ENCODE measurements at regions not wholly inside any gene's neighbourhood (a gene's known extent, or its start where the extent isn't known, plus 50 kb on each side); places are given as distances from the start of the nearest gene placed in this dataset.

DNA sequence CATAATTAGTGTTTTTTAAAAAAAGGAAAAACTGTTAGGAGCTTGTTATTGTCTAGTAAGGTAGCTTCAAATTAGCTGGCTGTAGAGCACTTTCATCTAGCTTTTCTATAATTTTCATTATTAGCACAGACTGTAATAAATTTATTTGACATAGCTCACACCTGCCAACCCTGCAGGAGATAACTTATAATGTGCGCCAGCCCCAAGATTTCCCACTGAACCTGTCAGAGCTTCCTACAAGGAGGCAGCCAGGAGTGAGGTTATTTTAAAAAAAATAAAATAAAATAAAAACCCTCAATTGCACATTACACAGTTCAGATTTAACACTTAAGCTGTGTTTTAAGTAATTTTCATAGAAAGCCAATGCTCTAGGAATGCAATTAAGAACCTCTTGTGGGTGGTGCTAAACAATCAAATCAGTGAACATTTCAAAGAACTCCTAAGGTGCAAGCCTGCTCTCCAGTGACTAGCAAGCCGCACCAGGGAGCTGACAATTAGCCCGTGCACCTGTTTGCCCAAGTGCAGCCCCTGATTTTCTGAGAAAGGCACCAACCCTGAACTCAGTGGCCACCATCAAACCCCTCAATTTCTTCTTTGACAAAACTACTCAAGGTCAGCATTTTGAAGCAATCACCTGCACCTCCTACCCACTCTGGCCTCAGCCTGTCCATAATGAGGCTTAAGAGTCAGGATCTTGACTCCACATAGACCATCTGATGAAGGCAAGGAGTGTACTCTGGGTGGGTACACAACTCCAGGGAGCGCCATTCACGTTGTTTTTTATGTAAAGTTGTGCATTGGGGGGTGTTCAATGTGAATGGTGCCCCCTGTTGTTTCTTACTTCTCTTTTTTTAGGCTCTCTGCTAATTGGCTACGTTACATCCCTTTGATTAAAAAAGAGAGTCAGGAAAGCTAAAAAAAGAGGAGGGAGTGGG is 385.3 kb upstream of the WWC1 start:
- Histone ChIP-seq H3K4me3 (ENCODE audit: low read length) (no peak overlapping the region), H3K27ac (ENCODE audit: low read length) (no peak overlapping the region), H3K4me1 (ENCODE audit: control insufficient read depth, insufficient read depth, low read length) (no peaks in the 10 kb centered on the region), H3K9me3 (ENCODE audit: control insufficient read depth, insufficient read depth, low read length) (no peaks in the 10 kb centered on the region), H3K36me3 (ENCODE audit: control insufficient read depth, insufficient read depth, low read length) (no peaks in the 10 kb centered on the region), H3K27me3 (ENCODE audit: control insufficient read depth, insufficient read depth, low read length) (no peaks in the 10 kb centered on the region)
- Mint-ChIP-seq H3K27me3 (ENCODE audit: low read depth in 2 of 2) (no peaks in the 10 kb centered on the region), H3K9me3 (peaks cover 0 to 2% of the 10 kb centered on the region in 2 donors), H3K27ac (no peak overlapping the region), H3K4me3 (no peak overlapping the region), H3K36me3 (no peaks in the 10 kb centered on the region), H3K4me1 (no peaks in the 10 kb centered on the region)
- intact Hi-C loops (cut with micrococcal nuclease): no loop called here
- WGBS (ENCODE audit: insufficient coverage): 83% methylated on average over 5 of the region's 6 CpGs
- DNase-seq: no peak
- ATAC-seq: no peak
- TF ChIP-seq, protein P1, sequence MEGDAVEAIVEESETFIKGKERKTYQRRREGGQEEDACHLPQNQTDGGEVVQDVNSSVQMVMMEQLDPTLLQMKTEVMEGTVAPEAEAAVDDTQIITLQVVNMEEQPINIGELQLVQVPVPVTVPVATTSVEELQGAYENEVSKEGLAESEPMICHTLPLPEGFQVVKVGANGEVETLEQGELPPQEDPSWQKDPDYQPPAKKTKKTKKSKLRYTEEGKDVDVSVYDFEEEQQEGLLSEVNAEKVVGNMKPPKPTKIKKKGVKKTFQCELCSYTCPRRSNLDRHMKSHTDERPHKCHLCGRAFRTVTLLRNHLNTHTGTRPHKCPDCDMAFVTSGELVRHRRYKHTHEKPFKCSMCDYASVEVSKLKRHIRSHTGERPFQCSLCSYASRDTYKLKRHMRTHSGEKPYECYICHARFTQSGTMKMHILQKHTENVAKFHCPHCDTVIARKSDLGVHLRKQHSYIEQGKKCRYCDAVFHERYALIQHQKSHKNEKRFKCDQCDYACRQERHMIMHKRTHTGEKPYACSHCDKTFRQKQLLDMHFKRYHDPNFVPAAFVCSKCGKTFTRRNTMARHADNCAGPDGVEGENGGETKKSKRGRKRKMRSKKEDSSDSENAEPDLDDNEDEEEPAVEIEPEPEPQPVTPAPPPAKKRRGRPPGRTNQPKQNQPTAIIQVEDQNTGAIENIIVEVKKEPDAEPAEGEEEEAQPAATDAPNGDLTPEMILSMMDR (IDR thresholded peaks at IDR 0.05): no peak

DNA sequence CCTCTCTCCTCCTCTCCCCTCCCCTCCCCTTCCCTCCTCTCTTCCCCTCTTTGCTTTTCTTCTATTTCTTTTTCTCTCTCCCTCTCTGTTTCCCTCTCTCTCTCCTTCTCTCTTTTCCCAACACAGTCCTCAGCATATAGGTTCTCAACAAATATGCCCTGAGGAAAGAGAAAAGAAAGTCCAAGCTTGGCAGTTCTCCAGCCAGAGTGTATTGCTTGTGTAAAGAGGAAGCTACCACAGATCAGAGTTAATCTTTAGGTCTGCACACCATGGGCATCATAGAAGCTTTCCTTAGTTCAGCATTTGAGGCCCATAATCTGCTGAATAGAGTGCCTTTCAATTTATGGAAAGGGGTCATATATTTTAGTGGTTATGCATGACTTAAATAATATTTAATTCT is 382.8 kb upstream of the WWC1 start:
- H3K9me3 ChIP-seq (ENCODE audit: control insufficient read depth, insufficient read depth, low read length): no peaks in the 10 kb centered on the region
- no peak overlapping the region for H3K27ac ChIP-seq (ENCODE audit: low read length)
- Mint-ChIP-seq H3K27ac (no peak overlapping the region), H3K4me3 (no peak overlapping the region), H3K4me1 (no peaks in the 10 kb centered on the region), H3K9me3 (peaks cover 0 to 2% of the 10 kb centered on the region in 2 donors), H3K36me3 (no peaks in the 10 kb centered on the region), H3K27me3 (ENCODE audit: low read depth in 2 of 2) (no peaks in the 10 kb centered on the region)
- no peak overlapping the region for H3K4me3 ChIP-seq (ENCODE audit: low read length)
- H3K4me1 ChIP-seq (ENCODE audit: control insufficient read depth, insufficient read depth, low read length): no peaks in the 10 kb centered on the region
- no peaks in the 10 kb centered on the region for H3K27me3 ChIP-seq (ENCODE audit: control insufficient read depth, insufficient read depth, low read length)
- intact Hi-C loops (cut with micrococcal nuclease): no loop called here
- TF ChIP-seq, protein P1 (IDR thresholded peaks at IDR 0.05): no peak
- no peaks in the 10 kb centered on the region for H3K36me3 ChIP-seq (ENCODE audit: control insufficient read depth, insufficient read depth, low read length)
- no peak for DNase-seq
- no peak for ATAC-seq

DNA sequence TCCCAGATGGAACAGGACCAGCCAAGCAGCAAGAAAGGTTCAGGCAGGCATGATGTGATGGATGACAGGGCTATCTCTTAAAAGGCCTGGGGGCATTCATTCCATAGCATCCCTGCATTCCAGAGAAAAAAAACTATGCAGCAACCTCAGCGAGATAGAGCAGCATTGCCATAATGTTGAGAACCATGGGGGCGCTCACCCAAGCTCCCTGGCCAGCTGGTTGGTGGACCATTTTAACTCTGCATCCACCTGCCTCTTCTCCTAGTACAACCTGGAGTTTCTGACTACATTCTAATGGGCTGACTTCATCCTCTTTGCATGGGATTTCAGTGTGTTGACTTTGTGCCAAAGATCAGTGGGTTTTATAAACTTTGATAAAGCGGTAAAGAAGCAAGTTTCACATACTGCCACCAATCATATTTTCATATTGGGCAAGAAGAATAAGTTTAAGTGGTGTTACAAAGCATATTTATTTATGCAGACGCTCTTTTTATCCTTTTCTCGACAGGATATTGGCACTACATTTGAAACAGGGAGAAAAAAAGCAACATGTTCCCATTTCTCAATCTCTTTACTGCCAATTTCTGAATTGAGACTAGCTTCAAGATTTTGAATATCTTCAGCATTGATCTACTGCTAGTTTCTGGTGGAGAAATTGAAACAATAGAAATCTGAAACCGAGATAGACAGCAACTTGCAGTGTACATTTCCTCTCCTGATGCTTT is 378.3 kb upstream of the WWC1 start:
- TF ChIP-seq, protein P1 (IDR thresholded peaks at IDR 0.05): no peak
- no peaks in the 10 kb centered on the region for H3K27me3 ChIP-seq (ENCODE audit: control insufficient read depth, insufficient read depth, low read length)
- H3K4me1 ChIP-seq (ENCODE audit: control insufficient read depth, insufficient read depth, low read length): no peaks in the 10 kb centered on the region
- no peak overlapping the region for H3K4me3 ChIP-seq (ENCODE audit: low read length)
- H3K4me1 Mint-ChIP-seq: no peaks in the 10 kb centered on the region
- H3K36me3 ChIP-seq (ENCODE audit: control insufficient read depth, insufficient read depth, low read length): no peaks in the 10 kb centered on the region
- H3K27ac ChIP-seq (ENCODE audit: low read length): no peak overlapping the region
- no peaks in the 10 kb centered on the region for H3K9me3 ChIP-seq (ENCODE audit: control insufficient read depth, insufficient read depth, low read length)
- H3K4me3 Mint-ChIP-seq: no peak overlapping the region
- H3K27ac Mint-ChIP-seq: no peak overlapping the region
- DNase-seq (no peak), ATAC-seq (no peak)
- peaks cover 3 to 6% of the 10 kb centered on the region in 2 donors for H3K9me3 Mint-ChIP-seq
- H3K27me3 Mint-ChIP-seq (ENCODE audit: low read depth in 2 of 2): no peaks in the 10 kb centered on the region
- H3K36me3 Mint-ChIP-seq: no peaks in the 10 kb centered on the region
- 71% methylated on average over 5 of the region's 6 CpGs for WGBS (ENCODE audit: insufficient coverage)
- intact Hi-C loops (cut with micrococcal nuclease): no loop called here

Measured in natural killer cell (primary cell).